IPS DF 19.7 (cell line): ENCODE measurements at regions not wholly inside any gene's neighbourhood (a gene's known extent, or its start where the extent isn't known, plus 50 kb on each side); places are given as distances from the start of the nearest gene placed in this dataset.
A peak's percentile ranks its signal among the peaks of the same experiment; 100 is the strongest.
"Not testable (repeated sequence)": the region's sequence is repeated elsewhere in the genome, so short reads cannot be mapped to it uniquely, and the experiment has no call there.

ENCODE experiments used
- DNase-seq: peaks from one replicate; pipeline ENCODE4 v3.0.0-alpha.2; 2013; ENCODE audit warnings: low read depth, low spot score

- no peak for DNase-seq
Observed at GRCh38 chr2:17363846-17364245, 154.4 kb downstream of the RAD51AP2 start.

GRCh38 chr2:17362956-17363355, 155.3 kb downstream of the RAD51AP2 start:
- no peak for DNase-seq

GRCh38 chr2:17355608-17356329, 162.5 kb downstream of the RAD51AP2 start:
- no peak for DNase-seq

DNA sequence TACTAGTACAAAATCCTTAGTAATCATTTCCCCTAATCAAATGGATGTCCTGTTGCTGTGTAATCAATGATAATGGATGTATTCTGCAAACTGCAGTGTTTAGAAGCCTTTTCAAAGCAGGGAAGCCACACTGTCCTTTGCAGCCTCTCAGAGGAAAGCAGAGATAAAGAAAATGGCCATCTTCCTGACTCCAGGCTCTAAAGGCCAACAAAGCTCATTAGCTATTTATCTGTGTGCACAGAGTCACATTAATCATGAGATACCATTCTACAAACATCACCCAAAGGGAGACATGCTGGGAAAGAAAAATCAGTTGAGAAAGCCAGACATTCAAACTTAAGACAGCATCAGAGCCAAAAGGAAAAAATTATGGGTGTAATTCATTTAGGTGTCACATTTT, 165.0 kb downstream of the RAD51AP2 start:
- DNase-seq: no peak

DNA sequence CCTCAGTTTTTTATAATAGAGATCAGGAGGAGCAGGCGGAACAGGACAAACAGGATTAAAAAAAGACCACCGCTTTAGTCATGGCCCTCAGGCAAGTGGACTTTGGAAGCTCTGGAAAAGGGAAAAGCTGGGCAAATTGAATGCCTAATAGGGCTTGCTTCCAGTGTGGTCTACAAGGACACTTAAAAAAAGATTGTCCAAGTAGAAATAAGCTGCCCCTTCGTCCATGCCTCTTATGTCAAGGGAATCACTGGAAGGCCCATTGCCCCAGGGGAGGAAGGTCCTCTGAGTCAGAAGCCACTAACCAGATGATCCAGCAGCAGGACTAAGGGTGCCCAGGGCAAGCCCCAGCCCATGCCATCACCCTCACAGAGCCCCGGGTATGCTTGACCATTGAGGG, 175.5 kb downstream of the RAD51AP2 start:
- not testable (repeated sequence) for DNase-seq

- no peak for DNase-seq
Observed at GRCh38 chr2:17337507-17337906, 180.7 kb downstream of the RAD51AP2 start.

DNA sequence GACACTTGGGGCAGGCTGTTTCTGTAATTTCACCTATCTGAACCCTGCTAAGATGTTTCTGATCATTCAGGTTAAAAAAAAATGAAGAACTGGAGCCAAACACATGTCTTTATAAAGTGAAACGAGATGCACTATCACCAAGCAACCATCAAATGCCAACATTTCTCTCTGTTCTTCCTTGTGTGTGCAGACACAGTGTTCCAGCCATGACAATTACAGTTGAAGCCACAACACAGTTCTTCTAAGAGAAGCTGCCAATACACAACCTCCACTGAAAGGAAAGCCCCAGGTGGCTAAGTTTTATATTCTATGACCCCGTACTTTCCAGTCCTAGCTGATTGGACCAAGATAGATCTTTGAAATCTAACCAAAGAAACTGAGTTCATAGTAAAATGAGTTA, 181.8 kb downstream of the RAD51AP2 start:
- no peak for DNase-seq

- DNase-seq: no peak
Observed at GRCh38 chr2:17334300-17334699, 183.9 kb downstream of the RAD51AP2 start.

- DNase-seq: no peak
Observed at GRCh38 chr2:17331636-17332035, 186.6 kb downstream of the RAD51AP2 start.

- no peak for DNase-seq
Observed at GRCh38 chr2:17328161-17328560, 190.1 kb downstream of the RAD51AP2 start.

DNA sequence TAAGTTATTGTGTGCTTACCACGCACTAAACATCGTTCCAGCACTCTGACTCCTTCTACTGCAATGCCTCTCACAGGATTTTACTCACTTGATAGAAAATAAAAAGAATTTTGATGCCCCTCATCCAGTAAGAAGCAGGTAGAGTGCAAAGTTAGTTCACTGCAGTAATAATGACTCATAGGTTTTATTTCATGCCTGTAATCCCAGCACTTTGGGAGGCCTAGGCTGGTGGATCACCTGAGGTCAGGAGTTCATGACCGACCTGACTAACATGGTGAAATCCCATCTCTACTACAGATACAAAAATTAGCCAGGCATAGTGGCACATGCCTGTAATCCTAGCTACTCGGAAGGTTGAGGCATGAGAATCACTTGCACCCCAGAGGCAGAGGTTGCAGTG, 190.6 kb downstream of the RAD51AP2 start:
- DNase-seq: no peak

DNA sequence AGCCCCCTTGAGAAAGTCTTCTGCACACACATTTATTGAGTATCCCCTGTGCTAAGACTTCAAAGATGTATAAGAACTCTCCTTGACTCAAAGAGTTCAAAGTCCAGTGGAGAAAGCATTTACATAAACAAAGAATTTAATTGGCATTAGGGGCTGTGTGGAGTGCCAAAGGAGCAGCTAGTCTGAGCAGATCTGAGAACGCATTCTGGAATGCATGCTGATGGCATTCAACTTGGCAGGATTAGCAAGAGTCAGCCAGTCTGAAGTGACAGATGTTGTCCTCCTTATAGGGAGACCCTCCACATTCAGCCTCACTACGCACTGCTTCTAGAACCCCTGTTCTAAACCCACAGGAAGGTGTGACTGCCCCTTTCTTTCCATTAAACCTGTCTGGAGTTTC, 191.5 kb downstream of the RAD51AP2 start:
- DNase-seq: no peak

- no peak for DNase-seq
Observed at GRCh38 chr2:17323697-17324096, 194.5 kb downstream of the RAD51AP2 start.

- no peak for DNase-seq
Observed at GRCh38 chr2:17322461-17322860, 195.8 kb downstream of the RAD51AP2 start.

GRCh38 chr2:17319090-17319489, 199.2 kb downstream of the RAD51AP2 start:
- DNase-seq: no peak

- no peak for DNase-seq
Observed at GRCh38 chr2:17318013-17318412, 200.2 kb downstream of the RAD51AP2 start.

DNA sequence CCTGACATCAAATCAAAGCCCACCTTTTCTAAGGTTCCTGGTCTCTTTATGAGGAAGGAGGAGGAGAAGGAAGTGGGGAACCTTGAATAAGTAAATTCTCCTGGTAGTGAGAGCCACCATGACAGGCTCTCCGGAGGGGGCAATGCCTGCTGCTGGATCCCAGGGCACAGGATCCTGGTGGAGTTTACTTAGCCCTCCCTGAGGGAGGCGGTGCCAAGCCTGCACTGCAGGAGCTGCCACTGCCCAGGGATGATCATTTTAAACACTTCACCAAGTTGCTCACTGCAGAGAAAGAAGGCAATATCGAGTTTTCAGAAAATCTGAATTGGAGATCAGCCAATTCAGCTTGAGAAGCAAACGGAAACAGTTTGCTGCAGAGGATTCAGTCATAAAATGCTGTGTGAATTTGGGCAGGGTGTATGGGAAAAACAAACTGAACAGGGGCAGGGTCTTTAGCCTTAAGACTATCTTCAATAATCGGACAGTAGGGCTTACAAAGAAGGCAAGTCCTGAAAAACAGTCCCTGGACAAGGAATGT, 200.7 kb downstream of the RAD51AP2 start:
- DNase-seq: no peak

DNA sequence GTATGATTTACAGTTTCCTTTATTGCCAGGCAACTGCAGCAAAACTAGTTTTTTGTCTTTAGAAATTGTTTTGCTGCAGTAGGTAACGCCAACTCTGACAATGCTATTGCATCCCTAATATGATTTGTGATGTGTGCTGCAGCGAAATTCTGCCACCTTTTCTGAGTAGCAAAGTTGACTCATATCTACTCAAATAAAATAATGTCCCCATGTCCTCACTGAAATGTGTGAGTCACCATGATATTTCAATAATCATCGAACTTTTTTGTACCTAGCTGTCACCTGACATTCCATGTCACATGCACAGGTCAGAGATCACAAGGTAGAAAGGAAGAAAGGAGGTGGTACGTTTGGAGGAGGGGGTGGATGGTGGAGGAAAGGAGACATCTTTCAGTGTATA, 205.0 kb downstream of the RAD51AP2 start:
- no peak for DNase-seq

DNA sequence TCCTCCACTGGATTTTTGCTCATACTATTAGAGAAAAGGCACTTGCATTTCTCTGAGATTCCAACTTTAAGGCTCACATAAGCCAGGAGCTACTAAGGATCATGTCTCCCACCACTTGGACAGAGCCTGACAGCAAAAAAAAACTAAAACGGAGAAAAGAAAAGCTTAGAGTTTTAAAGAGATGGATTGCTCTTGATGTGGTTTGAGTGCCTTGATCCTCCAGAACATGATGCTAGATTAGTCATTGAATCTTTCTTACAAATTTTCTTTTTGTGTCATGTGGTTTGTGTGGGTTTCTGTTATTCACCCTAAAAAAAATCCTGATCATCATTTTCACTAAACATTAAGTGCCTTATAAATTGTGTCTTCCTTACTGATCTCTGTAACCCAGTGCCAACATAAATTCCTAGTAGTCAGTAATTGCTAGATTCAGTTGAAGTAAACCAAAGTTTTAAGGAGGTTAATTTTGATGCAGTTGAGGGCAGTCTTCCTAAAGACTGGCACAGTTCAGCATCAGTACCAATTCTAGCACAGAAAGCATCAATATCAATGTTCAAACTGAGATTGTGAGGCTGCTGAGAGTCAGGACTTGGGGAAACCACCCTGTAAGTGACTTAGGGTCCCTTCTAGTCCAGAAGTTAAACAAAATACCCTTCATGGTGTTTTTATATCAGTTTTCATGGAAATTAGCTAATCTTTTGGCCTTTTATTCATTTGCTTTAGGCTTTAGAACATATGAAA, 206.3 kb downstream of the RAD51AP2 start:
- DNase-seq: no peak

DNA sequence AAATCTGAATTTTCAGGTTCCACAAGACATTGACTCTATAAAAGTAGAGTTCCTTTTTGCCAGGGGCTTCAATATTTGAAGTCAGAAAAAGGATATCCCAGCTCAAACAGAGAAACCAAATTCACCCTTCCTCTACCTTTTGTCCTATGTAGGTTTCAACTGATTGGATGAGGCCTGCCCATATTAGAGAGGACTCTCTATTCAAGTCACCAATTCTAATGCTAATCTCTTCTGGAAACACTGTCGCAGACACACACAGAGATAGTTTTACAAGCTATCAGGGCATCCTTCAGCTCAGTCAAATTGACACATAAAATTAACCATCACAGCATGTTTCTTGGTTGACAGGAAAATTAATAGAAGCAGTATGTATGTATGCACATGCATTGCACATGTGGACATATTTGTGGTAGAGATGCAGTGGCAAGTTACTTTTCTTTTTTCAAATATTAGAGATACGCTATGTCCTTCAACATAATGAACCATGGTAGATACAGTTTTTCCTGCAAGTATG, 207.1 kb downstream of the RAD51AP2 start:
- DNase-seq: no peak

- peak; percentile 63 for DNase-seq
Observed at GRCh38 chr2:17309741-17310339, 208.4 kb downstream of the RAD51AP2 start.

- DNase-seq: no peak
Observed at GRCh38 chr2:17309181-17309580, 209.1 kb downstream of the RAD51AP2 start.
